ENCODE measurements at regions not wholly inside any gene's neighbourhood (a gene's known extent, or its start where the extent isn't known, plus 50 kb on each side); places are given as distances from the start of the nearest gene placed in this dataset.

GRCh38 chr3:116767726-116768125 lies 58.1 kb downstream of the TUSC7 start:
- no peaks in the 10 kb centered on the region for H3F3A ChIP-seq (ENCODE audit: insufficient read depth, low read depth)
- H4K20me1 ChIP-seq (ENCODE audit: insufficient read depth): no peaks in the 10 kb centered on the region
- no peak overlapping the region for H3K4me3 ChIP-seq
- H3K27me3 ChIP-seq (ENCODE audit: insufficient read depth, low read depth): no peaks in the 10 kb centered on the region
- POLR2A ChIA-PET (ENCODE audit: unreplicated experiment): no interaction called here
- H3K36me3 ChIP-seq (ENCODE audit: low read depth): no peaks in the 10 kb centered on the region
- H3K9me2 ChIP-seq (ENCODE audit: insufficient read depth): no peaks in the 10 kb centered on the region
- CTCF ChIA-PET: no interaction called here
- intact Hi-C loops (cut with micrococcal nuclease; ENCODE audit: unreplicated experiment): no loop called here
- DNase-seq: no peak
- H3K9me3 ChIP-seq (ENCODE audit: insufficient read depth, low read depth): no peaks in the 10 kb centered on the region
- H3K79me2 ChIP-seq (ENCODE audit: low read depth): no peaks in the 10 kb centered on the region
- H3K27ac ChIP-seq: no peak overlapping the region
- H3K4me1 ChIP-seq (replicated peaks; ENCODE audit: insufficient read depth): no peaks in the 10 kb centered on the region
- no peak for TF ChIP-seq CTCF (conservative IDR thresholded peaks at IDR 0.05)
- no peak for TF ChIP-seq EZH2 (IDR thresholded peaks at IDR 0.05; ENCODE audit: low read depth)
- no peak overlapping the region for H2AFZ ChIP-seq
- BruUV-seq (replicated peaks): no TSS peak
- no peak overlapping the region for H3K4me2 ChIP-seq

DNA sequence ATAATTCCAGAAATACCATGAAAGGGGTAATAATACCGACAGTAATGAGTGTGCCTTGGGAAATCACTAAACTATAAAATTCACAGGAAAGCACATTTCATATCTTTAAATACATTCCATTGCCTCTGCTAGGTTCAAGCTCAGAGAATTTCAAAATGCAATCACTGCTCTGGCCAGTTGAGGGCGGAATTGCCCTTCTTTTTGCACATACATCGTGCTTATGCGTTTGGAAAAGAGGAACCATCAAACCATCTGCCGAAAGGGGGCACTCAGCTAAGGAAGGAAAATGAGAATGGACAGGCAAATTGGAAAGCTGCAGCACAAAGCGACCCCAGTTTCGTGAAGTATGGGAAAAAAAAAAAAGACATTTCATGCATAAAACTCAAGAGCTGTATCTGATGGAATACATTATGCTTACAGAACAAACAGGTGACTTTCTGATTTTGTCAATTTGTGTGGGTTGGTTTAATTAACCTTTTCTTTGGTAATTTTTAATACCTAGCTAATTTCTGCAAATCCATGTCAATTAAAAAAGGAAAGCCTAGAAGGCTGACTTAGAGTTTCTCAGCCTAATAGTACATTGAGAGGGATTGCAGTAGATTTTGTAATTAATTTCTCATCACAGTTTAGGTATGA lies 61.4 kb downstream of the TUSC7 start:
- no peak overlapping the region for H3K4me2 ChIP-seq
- H3F3A ChIP-seq (ENCODE audit: insufficient read depth, low read depth): no peaks in the 10 kb centered on the region
- H3K9me2 ChIP-seq (ENCODE audit: insufficient read depth): no peaks in the 10 kb centered on the region
- no peak overlapping the region for H3K27ac ChIP-seq
- POLR2A ChIA-PET (ENCODE audit: unreplicated experiment): no interaction called here
- intact Hi-C loops (cut with micrococcal nuclease; ENCODE audit: unreplicated experiment): loop anchor here (5.0 kb wide), 1 partner anchor 946 kb away; no protein-coding TSS in a partner anchor
- H3K9me3 ChIP-seq (ENCODE audit: insufficient read depth, low read depth): no peaks in the 10 kb centered on the region
- no TSS peak for BruUV-seq (replicated peaks)
- no peak overlapping the region for H3K4me3 ChIP-seq
- no peaks in the 10 kb centered on the region for H3K36me3 ChIP-seq (ENCODE audit: low read depth)
- H3K27me3 ChIP-seq (ENCODE audit: insufficient read depth, low read depth): no peaks in the 10 kb centered on the region
- no peak overlapping the region for H2AFZ ChIP-seq
- DNase-seq: peak; percentile 59 to 63
- H4K20me1 ChIP-seq (ENCODE audit: insufficient read depth): no peaks in the 10 kb centered on the region
- peak; percentile 86 for TF ChIP-seq CTCF (conservative IDR thresholded peaks at IDR 0.05)
- no peak for TF ChIP-seq EZH2 (IDR thresholded peaks at IDR 0.05; ENCODE audit: low read depth)
- no peaks in the 10 kb centered on the region for H3K79me2 ChIP-seq (ENCODE audit: low read depth)
- no peaks in the 10 kb centered on the region for H3K4me1 ChIP-seq (replicated peaks; ENCODE audit: insufficient read depth)
- CTCF ChIA-PET: interaction anchor here (0.6 to 1.0 kb wide), 9 partner anchors 8 to 1784 kb away, joined by 3 to 11 read pairs (median 6); no protein-coding TSS in a partner anchor

DNA sequence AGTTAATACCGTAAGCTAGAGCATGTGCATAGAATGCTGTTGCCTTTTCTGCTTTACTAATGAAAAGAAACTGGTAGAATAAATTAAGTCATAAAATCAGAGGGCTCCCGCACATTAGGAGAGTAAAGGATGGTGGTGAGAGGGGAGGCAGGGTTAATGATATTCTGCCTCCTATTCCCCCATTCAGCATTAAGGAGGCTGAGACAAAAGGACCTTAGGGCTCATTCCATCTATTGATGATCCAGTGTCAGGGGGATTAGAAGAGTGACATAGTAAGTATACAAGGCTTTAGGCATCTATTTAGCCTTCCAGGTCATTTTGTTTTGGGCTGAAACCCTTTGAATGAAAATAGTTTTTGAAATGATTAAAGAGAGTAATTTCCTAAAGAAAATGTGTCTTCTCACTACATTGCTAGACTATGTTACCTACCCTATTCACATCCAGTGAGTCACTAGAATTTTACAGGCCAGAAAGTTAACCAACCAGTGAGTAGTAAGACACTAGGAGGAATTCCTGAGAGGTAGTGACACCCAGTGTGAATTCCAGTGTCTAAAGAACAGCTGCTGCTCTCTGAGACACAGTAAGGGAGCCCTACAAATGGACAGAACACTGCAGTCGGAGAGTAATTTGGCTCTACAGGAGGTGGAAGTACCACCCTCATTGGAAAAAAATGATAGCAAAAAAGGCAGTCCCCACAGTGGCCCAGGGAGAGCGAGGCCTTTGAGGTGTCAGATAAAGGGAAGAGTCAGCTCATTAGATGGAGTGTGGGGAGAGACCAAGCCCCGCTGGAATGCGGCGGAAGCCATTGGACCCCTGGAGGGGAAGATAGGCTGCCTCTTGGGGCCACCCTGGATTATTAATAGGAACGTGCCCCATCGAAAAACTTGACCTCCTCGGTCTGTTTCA lies 67.6 kb downstream of the TUSC7 start:
- Histone ChIP-seq H3K79me2 (ENCODE audit: low read depth) (no peaks in the 10 kb centered on the region), H3K4me2 (no peak overlapping the region), H3K27ac (no peak overlapping the region), H3K27me3 (ENCODE audit: insufficient read depth, low read depth) (no peaks in the 10 kb centered on the region), H3F3A (ENCODE audit: insufficient read depth, low read depth) (no peaks in the 10 kb centered on the region), H3K9me3 (ENCODE audit: insufficient read depth, low read depth) (no peaks in the 10 kb centered on the region), H3K4me1 (replicated peaks; ENCODE audit: insufficient read depth) (no peaks in the 10 kb centered on the region), H4K20me1 (ENCODE audit: insufficient read depth) (no peaks in the 10 kb centered on the region), H3K36me3 (ENCODE audit: low read depth) (no peaks in the 10 kb centered on the region), H2AFZ (no peak overlapping the region), H3K4me3 (no peak overlapping the region), H3K9me2 (ENCODE audit: insufficient read depth) (no peaks in the 10 kb centered on the region)
- POLR2A ChIA-PET (ENCODE audit: unreplicated experiment): no interaction called here
- BruUV-seq (replicated peaks): no TSS peak
- CTCF ChIA-PET: no interaction called here
- intact Hi-C loops (cut with micrococcal nuclease; ENCODE audit: unreplicated experiment): no loop called here
- no peak for DNase-seq
- TF ChIP-seq CTCF (conservative IDR thresholded peaks at IDR 0.05): no peak
- no peak for TF ChIP-seq EZH2 (IDR thresholded peaks at IDR 0.05; ENCODE audit: low read depth)

Data from PC-9 (cell line).